ENCODE measurements at regions not wholly inside any gene's neighbourhood (a gene's known extent, or its start where the extent isn't known, plus 50 kb on each side); places are given as distances from the start of the nearest gene placed in this dataset.

GRCh38 chr6:14066782-14067406 is 50.7 kb upstream of the CD83 start:
- peak; percentile 59 for DNase-seq

- no peak for DNase-seq
Observed at GRCh38 chr6:14067656-14068055, 49.9 kb upstream of the CD83 start.
